ENCODE measurements at regions not wholly inside any gene's neighbourhood (a gene's known extent, or its start where the extent isn't known, plus 50 kb on each side); places are given as distances from the start of the nearest gene placed in this dataset.

DNA sequence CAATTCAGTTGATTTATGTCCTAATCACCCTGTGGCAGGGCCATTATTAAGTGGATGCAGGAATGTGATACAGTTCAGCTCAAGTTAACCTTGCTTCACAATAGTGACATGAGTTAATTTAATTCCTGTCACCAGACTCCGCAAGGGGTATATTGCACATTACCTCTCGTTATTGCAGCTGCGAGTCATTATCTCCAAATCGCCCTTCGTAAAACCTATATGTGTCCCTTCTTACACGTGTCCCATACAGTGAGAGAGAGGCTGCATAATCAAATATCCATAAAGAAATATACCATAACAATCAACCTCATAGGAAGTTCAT is 369.9 kb upstream of the ANXA10 start:
- ChIA-PET POLR2A (no interaction called here), CTCF (no interaction called here)
- DNase-seq (ENCODE audit: low read depth, low spot score), result no peak
- H3K4me3 ChIP-seq (ENCODE audit: low read depth, low read length), result no peak overlapping the region
- TF ChIP-seq CTCF (IDR thresholded peaks at IDR 0.05; ENCODE audit: insufficient read depth, low read length, missing control alignments), result no peak

DNA sequence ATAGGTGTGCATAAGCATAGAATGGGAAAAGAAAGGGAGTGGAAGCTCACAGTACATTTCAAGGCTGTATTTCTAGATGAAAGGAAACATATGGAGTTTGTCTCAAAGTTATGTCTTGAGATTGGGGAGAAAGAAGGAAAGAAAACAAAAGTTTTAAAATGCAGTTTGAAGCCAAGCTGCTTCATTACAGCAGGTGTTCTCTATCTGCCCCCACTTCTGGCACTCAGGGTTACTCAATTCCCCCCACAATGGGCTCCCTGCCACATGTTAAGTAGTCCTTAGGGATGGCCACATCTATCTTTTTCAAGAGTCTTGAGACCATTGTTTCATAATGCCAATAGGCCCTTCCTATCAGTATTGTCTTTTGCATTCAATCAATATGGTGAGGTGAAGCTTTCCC is 367.4 kb upstream of the ANXA10 start:
- H3K4me3 ChIP-seq (ENCODE audit: low read depth, low read length), result no peak overlapping the region
- ChIA-PET POLR2A (no interaction called here), CTCF (no interaction called here)
- no peak for DNase-seq (ENCODE audit: low read depth, low spot score)
- no peak for TF ChIP-seq CTCF (IDR thresholded peaks at IDR 0.05; ENCODE audit: insufficient read depth, low read length, missing control alignments)

DNA sequence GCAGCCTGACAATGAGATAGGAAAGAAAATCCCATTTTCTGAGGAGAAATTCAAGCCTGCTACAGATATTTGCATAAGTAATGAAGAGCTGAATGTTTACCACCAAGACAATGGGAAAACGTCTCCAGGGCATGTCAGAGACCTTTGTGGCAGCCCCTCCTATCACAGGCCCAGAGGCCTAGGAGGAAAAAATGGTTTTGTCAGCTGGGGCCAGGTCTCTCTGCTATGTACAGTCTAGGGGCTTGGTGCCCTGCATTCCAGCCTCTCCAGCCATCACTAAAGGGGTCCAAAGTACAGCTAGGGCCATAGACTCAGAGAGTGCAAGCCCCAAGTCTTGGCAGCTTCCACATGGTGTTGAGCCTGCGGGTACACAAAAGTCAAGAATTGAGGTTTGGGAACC is 361.6 kb upstream of the ANXA10 start:
- no peak for DNase-seq (ENCODE audit: low read depth, low spot score)
- TF ChIP-seq CTCF (IDR thresholded peaks at IDR 0.05; ENCODE audit: insufficient read depth, low read length, missing control alignments), result no peak
- ChIA-PET POLR2A (no interaction called here), CTCF (no interaction called here)
- H3K4me3 ChIP-seq (ENCODE audit: low read depth, low read length), result no peak overlapping the region

GRCh38 chr4:167745024-167745687 is 347.2 kb upstream of the ANXA10 start:
- ChIA-PET CTCF (no interaction called here), POLR2A (no interaction called here)
- no peak for TF ChIP-seq CTCF (IDR thresholded peaks at IDR 0.05; ENCODE audit: insufficient read depth, low read length, missing control alignments)
- no peak for DNase-seq (ENCODE audit: low read depth, low spot score)
- no peak overlapping the region for H3K4me3 ChIP-seq (ENCODE audit: low read depth, low read length)

- CTCF ChIA-PET, result no interaction called here
- no peak for DNase-seq (ENCODE audit: low read depth, low spot score)
- H3K4me3 ChIP-seq (ENCODE audit: low read depth, low read length), result no peak overlapping the region
- TF ChIP-seq CTCF (IDR thresholded peaks at IDR 0.05; ENCODE audit: insufficient read depth, low read length, missing control alignments), result no peak
- POLR2A ChIA-PET, result no interaction called here
Observed at GRCh38 chr4:167767281-167767680, 325.1 kb upstream of the ANXA10 start.

DNA sequence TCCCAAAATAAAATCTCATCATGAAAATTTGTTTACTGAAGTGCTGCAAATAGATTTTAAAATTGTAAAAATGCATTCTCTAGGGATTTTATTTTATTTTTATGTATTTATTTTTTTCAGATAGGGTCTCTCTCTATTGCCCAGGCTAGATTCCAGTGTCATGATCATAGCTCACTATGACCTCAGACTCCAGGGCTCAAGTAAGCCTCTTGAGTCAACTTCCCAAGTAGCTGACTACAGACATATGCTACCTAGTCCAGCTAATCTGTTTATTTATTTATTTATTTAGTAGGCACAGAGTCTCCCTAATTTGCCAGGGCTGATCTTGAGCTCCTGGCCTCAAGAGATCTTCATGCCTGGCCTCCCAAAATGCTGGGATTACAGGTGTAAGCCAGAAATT is 317.7 kb upstream of the ANXA10 start:
- no peak for TF ChIP-seq CTCF (IDR thresholded peaks at IDR 0.05; ENCODE audit: insufficient read depth, low read length, missing control alignments)
- ChIA-PET POLR2A (no interaction called here), CTCF (no interaction called here)
- no peak for DNase-seq (ENCODE audit: low read depth, low spot score)
- no peak overlapping the region for H3K4me3 ChIP-seq (ENCODE audit: low read depth, low read length)

All from AG04449 (cell line).